ENCODE measurements at regions not wholly inside any gene's neighbourhood (a gene's known extent, or its start where the extent isn't known, plus 50 kb on each side); places are given as distances from the start of the nearest gene placed in this dataset.

DNA sequence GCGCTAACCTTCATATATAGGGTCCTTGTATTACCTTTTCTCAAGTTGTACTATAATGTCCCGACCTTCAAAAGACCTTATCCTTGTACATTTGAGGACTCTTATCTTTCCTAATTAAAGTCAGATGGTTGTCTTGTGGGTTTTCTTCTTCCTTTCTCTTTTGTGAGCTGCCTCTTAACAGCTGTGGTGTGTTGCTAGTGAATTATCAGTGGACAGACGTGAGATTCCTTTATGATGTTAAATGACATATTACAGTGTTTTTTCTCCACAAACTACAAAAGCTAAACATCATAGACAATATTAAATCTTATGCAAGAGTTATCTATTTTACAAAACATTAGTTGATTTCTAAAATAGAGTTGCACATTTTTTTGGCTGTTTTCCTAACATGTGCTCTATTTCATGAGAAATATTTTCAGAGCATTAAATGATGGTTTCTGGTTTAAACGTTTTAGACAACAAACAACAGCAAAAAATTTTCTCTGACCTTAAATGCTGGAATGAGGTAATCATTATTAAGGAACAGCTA, 272.2 kb upstream of the NPVF start:
- Histone ChIP-seq H3K4me2 (no peak overlapping the region), H3K27ac (no peak overlapping the region), H3K4me1 (no peaks in the 10 kb centered on the region), H3K4me3 (no peak overlapping the region), H3K9me3 (no peaks in the 10 kb centered on the region)
- DNase-seq (ENCODE audit: low read depth in 1 of 2, low spot score in 1 of 2), result no peak
- WGBS (ENCODE audit: missing lambda C conversion rate), result 11% methylated on average over 4 of the region's 4 CpGs
- ChIA-PET POLR2A (no interaction called here), CTCF (interaction anchor here (0.7 kb wide), 1 partner anchor 32 kb away, joined by 3 read pairs; no protein-coding TSS in a partner anchor)
- ATAC-seq, result no peak
- no peak for TF ChIP-seq ZSCAN20 (CRISPR knock-in tag; IDR thresholded peaks at IDR 0.05)
- TF ChIP-seq RCOR1 (IDR thresholded peaks at IDR 0.05; ENCODE audit: low read depth, low read length), result no peak
- no peak for TF ChIP-seq NPAS2 (CRISPR knock-in tag; IDR thresholded peaks at IDR 0.05; ENCODE audit: borderline replicate concordance)
- TF ChIP-seq RNF2 (IDR thresholded peaks at IDR 0.05; ENCODE audit: borderline replicate concordance, low read depth), result no peak
- no peak for TF ChIP-seq NR3C1 (IDR thresholded peaks at IDR 0.05)
- no peak for TF ChIP-seq MYC (IDR thresholded peaks at IDR 0.05; ENCODE audit: borderline replicate concordance, low read length)
- TF ChIP-seq, protein P1, sequence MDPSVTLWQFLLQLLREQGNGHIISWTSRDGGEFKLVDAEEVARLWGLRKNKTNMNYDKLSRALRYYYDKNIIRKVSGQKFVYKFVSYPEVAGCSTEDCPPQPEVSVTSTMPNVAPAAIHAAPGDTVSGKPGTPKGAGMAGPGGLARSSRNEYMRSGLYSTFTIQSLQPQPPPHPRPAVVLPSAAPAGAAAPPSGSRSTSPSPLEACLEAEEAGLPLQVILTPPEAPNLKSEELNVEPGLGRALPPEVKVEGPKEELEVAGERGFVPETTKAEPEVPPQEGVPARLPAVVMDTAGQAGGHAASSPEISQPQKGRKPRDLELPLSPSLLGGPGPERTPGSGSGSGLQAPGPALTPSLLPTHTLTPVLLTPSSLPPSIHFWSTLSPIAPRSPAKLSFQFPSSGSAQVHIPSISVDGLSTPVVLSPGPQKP (IDR thresholded peaks at IDR 0.05; ENCODE audit: low read depth, low read length), result no peak
- no peak for TF ChIP-seq JUNB (IDR thresholded peaks at IDR 0.05)
- TF ChIP-seq KDM5A (IDR thresholded peaks at IDR 0.05), result no peak
- no peak for FAIRE-seq

DNA sequence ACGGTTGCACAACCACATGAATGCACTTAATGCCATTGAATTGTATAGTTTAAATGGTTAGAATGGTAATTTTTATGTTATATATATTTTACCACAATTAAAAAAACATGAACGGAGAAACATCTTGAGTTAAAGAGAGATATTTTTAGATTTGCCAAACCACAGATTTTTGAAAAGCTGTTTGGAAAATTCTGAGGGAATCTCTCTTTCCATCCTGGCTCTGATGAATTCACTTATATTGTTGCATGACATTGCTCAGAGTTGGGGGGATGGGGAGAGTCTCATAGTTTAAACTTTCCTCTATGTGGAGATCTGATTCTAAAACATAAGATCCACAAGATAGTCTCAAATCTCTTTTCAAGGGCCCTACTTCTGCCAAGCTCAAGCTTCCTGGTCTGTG, 275.0 kb upstream of the NPVF start:
- POLR2A ChIA-PET, result no interaction called here
- DNase-seq (ENCODE audit: low read depth in 1 of 2, low spot score in 1 of 2), result no peak
- FAIRE-seq, result no peak

More for the DNA sequence above, 275.0 kb upstream of the NPVF start:
- CTCF ChIA-PET, result no interaction called here
- Histone ChIP-seq H3K9me3 (no peaks in the 10 kb centered on the region), H3K27ac (no peak overlapping the region), H3K4me1 (no peaks in the 10 kb centered on the region), H3K4me2 (no peak overlapping the region), H3K4me3 (no peak overlapping the region)
- ATAC-seq, result no peak
- WGBS (ENCODE audit: missing lambda C conversion rate), result 8% methylated on average over 2 of the region's 2 CpGs
- TF ChIP-seq HOXB13 (CRISPR knock-in tag; IDR thresholded peaks at IDR 0.05; ENCODE audit: low read depth) (no peak), GATA3 (IDR thresholded peaks at IDR 0.05; ENCODE audit: borderline replicate concordance) (no peak), TFCP2L1 (CRISPR knock-in tag; IDR thresholded peaks at IDR 0.05) (no peak), EP300 (IDR thresholded peaks at IDR 0.05) (no peak), MYC (IDR thresholded peaks at IDR 0.05; ENCODE audit: borderline replicate concordance, low read length) (no peak), CBX8 (IDR thresholded peaks at IDR 0.05) (no peak), SMC3 (IDR thresholded peaks at IDR 0.05) (no peak), POLR2A (IDR thresholded peaks at IDR 0.05; ENCODE audit: low read length) (no peak), HDAC2 (IDR thresholded peaks at IDR 0.05) (no peak), EHMT2 (IDR thresholded peaks at IDR 0.05; ENCODE audit: low read depth) (no peak), CHD4 (IDR thresholded peaks at IDR 0.05; ENCODE audit: borderline replicate concordance) (no peak), SREBF2 (IDR thresholded peaks at IDR 0.05) (no peak)
- TF ChIP-seq, protein P2, sequence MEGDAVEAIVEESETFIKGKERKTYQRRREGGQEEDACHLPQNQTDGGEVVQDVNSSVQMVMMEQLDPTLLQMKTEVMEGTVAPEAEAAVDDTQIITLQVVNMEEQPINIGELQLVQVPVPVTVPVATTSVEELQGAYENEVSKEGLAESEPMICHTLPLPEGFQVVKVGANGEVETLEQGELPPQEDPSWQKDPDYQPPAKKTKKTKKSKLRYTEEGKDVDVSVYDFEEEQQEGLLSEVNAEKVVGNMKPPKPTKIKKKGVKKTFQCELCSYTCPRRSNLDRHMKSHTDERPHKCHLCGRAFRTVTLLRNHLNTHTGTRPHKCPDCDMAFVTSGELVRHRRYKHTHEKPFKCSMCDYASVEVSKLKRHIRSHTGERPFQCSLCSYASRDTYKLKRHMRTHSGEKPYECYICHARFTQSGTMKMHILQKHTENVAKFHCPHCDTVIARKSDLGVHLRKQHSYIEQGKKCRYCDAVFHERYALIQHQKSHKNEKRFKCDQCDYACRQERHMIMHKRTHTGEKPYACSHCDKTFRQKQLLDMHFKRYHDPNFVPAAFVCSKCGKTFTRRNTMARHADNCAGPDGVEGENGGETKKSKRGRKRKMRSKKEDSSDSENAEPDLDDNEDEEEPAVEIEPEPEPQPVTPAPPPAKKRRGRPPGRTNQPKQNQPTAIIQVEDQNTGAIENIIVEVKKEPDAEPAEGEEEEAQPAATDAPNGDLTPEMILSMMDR (IDR thresholded peaks at IDR 0.05), result no peak
- TF ChIP-seq, protein P3, sequence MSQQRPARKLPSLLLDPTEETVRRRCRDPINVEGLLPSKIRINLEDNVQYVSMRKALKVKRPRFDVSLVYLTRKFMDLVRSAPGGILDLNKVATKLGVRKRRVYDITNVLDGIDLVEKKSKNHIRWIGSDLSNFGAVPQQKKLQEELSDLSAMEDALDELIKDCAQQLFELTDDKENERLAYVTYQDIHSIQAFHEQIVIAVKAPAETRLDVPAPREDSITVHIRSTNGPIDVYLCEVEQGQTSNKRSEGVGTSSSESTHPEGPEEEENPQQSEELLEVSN (IDR thresholded peaks at IDR 0.05; ENCODE audit: borderline replicate concordance, low read depth), result no peak
- TF ChIP-seq, protein P4, sequence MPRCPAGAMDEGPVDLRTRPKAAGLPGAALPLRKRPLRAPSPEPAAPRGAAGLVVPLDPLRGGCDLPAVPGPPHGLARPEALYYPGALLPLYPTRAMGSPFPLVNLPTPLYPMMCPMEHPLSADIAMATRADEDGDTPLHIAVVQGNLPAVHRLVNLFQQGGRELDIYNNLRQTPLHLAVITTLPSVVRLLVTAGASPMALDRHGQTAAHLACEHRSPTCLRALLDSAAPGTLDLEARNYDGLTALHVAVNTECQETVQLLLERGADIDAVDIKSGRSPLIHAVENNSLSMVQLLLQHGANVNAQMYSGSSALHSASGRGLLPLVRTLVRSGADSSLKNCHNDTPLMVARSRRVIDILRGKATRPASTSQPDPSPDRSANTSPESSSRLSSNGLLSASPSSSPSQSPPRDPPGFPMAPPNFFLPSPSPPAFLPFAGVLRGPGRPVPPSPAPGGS (IDR thresholded peaks at IDR 0.05), result no peak

Data from A549 (cell line).